Mesenchymal stem cell (in vitro differentiated cells and primary cell): ENCODE measurements at regions not wholly inside any gene's neighbourhood (a gene's known extent, or its start where the extent isn't known, plus 50 kb on each side); places are given as distances from the start of the nearest gene placed in this dataset.

Experiments
- DNase-seq: peaks from one replicate; pipeline ENCODE4 v3.0.0-alpha.2; 2013
- H2AFZ ChIP-seq: one replicate; pipeline ENCODE4 v1.6.1; 2013; ENCODE audit warnings: low read depth, mild to moderate bottlenecking, control low read depth, inconsistent platforms, low read length, moderate library complexity
- H2AK5ac ChIP-seq: 2 replicates; pipeline ENCODE4 v1.6.1; 2013; ENCODE audit warnings: low read length, moderate library complexity, mild to moderate bottlenecking, inconsistent platforms; ENCODE audit not compliant: severe bottlenecking
- H2BK120ac ChIP-seq: one replicate; pipeline ENCODE4 v1.6.1; 2013; ENCODE audit warnings: low read depth, mild to moderate bottlenecking, inconsistent platforms, low read length, moderate library complexity
- H2BK12ac ChIP-seq, 2 experiments: one replicate each; pipeline ENCODE4 v1.6.1; 2013; ENCODE audit warnings: inconsistent platforms in 2 of 2, low read length in 2 of 2, mild to moderate bottlenecking in 2 of 2, moderate library complexity in 2 of 2, control low read depth in 1 of 2
- H2BK15ac ChIP-seq: one replicate; pipeline ENCODE4 v1.6.1; 2013; ENCODE audit warnings: mild to moderate bottlenecking, low read depth, inconsistent platforms; ENCODE audit not compliant: poor library complexity, severe bottlenecking
- H2BK5ac ChIP-seq: 2 replicates; pipeline ENCODE4 v1.6.1; 2013; ENCODE audit warnings: low read depth, mild to moderate bottlenecking, low read length, control low read depth, inconsistent platforms; ENCODE audit not compliant: poor library complexity, severe bottlenecking
- H3K14ac ChIP-seq, 2 experiments: one replicate each; pipeline ENCODE4 v1.6.1; 2013; ENCODE audit warnings: inconsistent platforms in 2 of 2, low read length in 2 of 2, control low read depth in 1 of 2, mild to moderate bottlenecking in 1 of 2, moderate library complexity in 1 of 2
- H3K18ac ChIP-seq, 2 experiments: one replicate each; pipeline ENCODE4 v1.6.1; 2013; ENCODE audit warnings: inconsistent platforms in 2 of 2, low read length in 2 of 2, control low read depth in 1 of 2, low read depth in 1 of 2, mild to moderate bottlenecking in 1 of 2
- H3K23ac ChIP-seq, 2 experiments: one replicate each; pipeline ENCODE4 v1.6.1; 2013; ENCODE audit warnings: inconsistent platforms in 2 of 2, low read length in 2 of 2, mild to moderate bottlenecking in 2 of 2, moderate library complexity in 2 of 2, control low read depth in 1 of 2
- H3K27ac ChIP-seq: 2 replicates; pipeline ENCODE4 v1.5.1; 2013; ENCODE audit warnings: mild to moderate bottlenecking, moderate library complexity, low read length, control low read depth, inconsistent platforms; ENCODE audit not compliant: poor library complexity, severe bottlenecking
- H3K27me3 ChIP-seq, 2 experiments: 2 replicates each; pipeline versions ENCODE4 v1.6.1 to v1.7.0; 2013; ENCODE audit warnings: low read length in 2 of 2, mild to moderate bottlenecking in 2 of 2, moderate library complexity in 2 of 2, control low read depth in 1 of 2, inconsistent platforms in 1 of 2; ENCODE audit not compliant: control insufficient read depth in 1 of 2, insufficient read depth in 1 of 2
- H3K36me3 ChIP-seq, 2 experiments: 2 replicates each; pipeline versions ENCODE4 v1.6.1 to v1.7.0; 2013; ENCODE audit warnings: low read length in 2 of 2, control low read depth in 1 of 2, inconsistent platforms in 1 of 2, low read depth in 1 of 2, mild to moderate bottlenecking in 1 of 2; ENCODE audit not compliant: insufficient read depth in 2 of 2, control insufficient read depth in 1 of 2
- H3K4ac ChIP-seq, 2 experiments: one replicate each; pipeline ENCODE4 v1.6.1; 2013; ENCODE audit warnings: inconsistent platforms in 2 of 2, low read length in 2 of 2, mild to moderate bottlenecking in 2 of 2, moderate library complexity in 2 of 2, control low read depth in 1 of 2, low read depth in 1 of 2
- H3K4me1 ChIP-seq: 2 replicates; pipeline ENCODE4 v1.6.1; 2013; ENCODE audit warnings: low read depth, low read length, control low read depth; ENCODE audit not compliant: control insufficient read depth, insufficient read depth
- H3K4me2 ChIP-seq: 2 replicates; pipeline ENCODE4 v1.6.1; 2013; ENCODE audit warnings: low read length, mild to moderate bottlenecking, inconsistent platforms; ENCODE audit not compliant: poor library complexity, severe bottlenecking
- H3K4me3 ChIP-seq, 2 experiments: 2 replicates each; pipeline versions ENCODE4 v1.5.1 to v1.7.0; 2013; ENCODE audit warnings: low read length in 2 of 2, mild to moderate bottlenecking in 2 of 2, control low read depth in 1 of 2, low read depth in 1 of 2; ENCODE audit not compliant: insufficient read depth in 1 of 2
- H3K79me1 ChIP-seq: replicated peaks from 2 replicates; pipeline ENCODE4 v1.6.1; 2013; ENCODE audit warnings: mild to moderate bottlenecking, control low read depth, low read length, inconsistent platforms; ENCODE audit not compliant: poor library complexity, severe bottlenecking
- H3K9ac ChIP-seq: 2 replicates; pipeline ENCODE4 v1.7.0; 2013; ENCODE audit warnings: mild to moderate bottlenecking, low read length, moderate library complexity
- H3K9me3 ChIP-seq: 2 replicates; pipeline ENCODE4 v1.7.0; 2013; ENCODE audit warnings: mild to moderate bottlenecking, low read length; ENCODE audit not compliant: control insufficient read depth
- H4K8ac ChIP-seq: one replicate; pipeline ENCODE4 v1.6.1; 2013; ENCODE audit warnings: inconsistent platforms, mild to moderate bottlenecking, low read length, moderate library complexity
- H4K91ac ChIP-seq: one replicate; pipeline ENCODE4 v1.6.1; 2013; ENCODE audit warnings: mild to moderate bottlenecking, low read length, inconsistent platforms
- WGBS: methylation state at CpG from one replicate; pipeline ENCODE4 v1.1.7; 2013; ENCODE audit warnings: mixed read lengths; 5-methylcytosine and 5-hydroxymethylcytosine counted together

- no peaks in the 10 kb centered on the region for H3K79me1 ChIP-seq
- H3K4me2 ChIP-seq = no peak overlapping the region
- no peak overlapping the region for H4K91ac ChIP-seq
- H3K4ac ChIP-seq = no peak overlapping the region
- H2BK12ac ChIP-seq = no peak overlapping the region
- H3K9ac ChIP-seq = no peak overlapping the region
- DNase-seq = no peak
- peaks cover 0 to 19% of the 10 kb centered on the region in 2 experiments for H3K27me3 ChIP-seq
- H2BK5ac ChIP-seq = no peak overlapping the region
- H2BK15ac ChIP-seq = no peak overlapping the region
- H3K27ac ChIP-seq = no peak overlapping the region
- H3K18ac ChIP-seq = no peak overlapping the region
- H2BK120ac ChIP-seq = no peak overlapping the region
- no peak overlapping the region for H3K4me3 ChIP-seq
- no peak overlapping the region for H2AK5ac ChIP-seq
- H3K14ac ChIP-seq = no peak overlapping the region
- no peak overlapping the region for H3K23ac ChIP-seq
- H3K4me1 ChIP-seq = no peaks in the 10 kb centered on the region
- no peak overlapping the region for H2AFZ ChIP-seq
- no peak overlapping the region for H4K8ac ChIP-seq
- 73% methylated on average over 4 of the region's 5 CpGs for WGBS
- no peaks in the 10 kb centered on the region for H3K9me3 ChIP-seq
- H3K36me3 ChIP-seq = no peaks in the 10 kb centered on the region
These were observed 81.9 kb upstream of the PELI2 start for GRCh38 chr14:56036353-56036752.

- no peak overlapping the region for H3K4ac ChIP-seq
- no peak overlapping the region for H2AK5ac ChIP-seq
- H3K27ac ChIP-seq = no peak overlapping the region
- H3K23ac ChIP-seq = no peak overlapping the region
- no peaks in the 10 kb centered on the region for H3K9me3 ChIP-seq
- no peak overlapping the region for H4K91ac ChIP-seq
- no peak overlapping the region for H4K8ac ChIP-seq
- H2BK120ac ChIP-seq = no peak overlapping the region
- no peak for DNase-seq
- H3K27me3 ChIP-seq = peaks cover 0 to 19% of the 10 kb centered on the region in 2 experiments
- H3K9ac ChIP-seq = no peak overlapping the region
- no peaks in the 10 kb centered on the region for H3K79me1 ChIP-seq
- no peak overlapping the region for H2BK12ac ChIP-seq
- no peak overlapping the region for H3K14ac ChIP-seq
- WGBS = 83% methylated on average over 2 of the region's 2 CpGs
- no peaks in the 10 kb centered on the region for H3K36me3 ChIP-seq
- no peak overlapping the region for H3K18ac ChIP-seq
- no peak overlapping the region for H2BK5ac ChIP-seq
- H2AFZ ChIP-seq = no peak overlapping the region
- H2BK15ac ChIP-seq = no peak overlapping the region
- no peak overlapping the region for H3K4me3 ChIP-seq
- H3K4me2 ChIP-seq = no peak overlapping the region
- no peaks in the 10 kb centered on the region for H3K4me1 ChIP-seq
These were observed 78.1 kb upstream of the PELI2 start for GRCh38 chr14:56040121-56040520.

- Histone ChIP-seq H4K8ac (no peak overlapping the region), H3K27ac (no peak overlapping the region), H3K9ac (no peak overlapping the region), H3K79me1 (no peaks in the 10 kb centered on the region), H2BK12ac (no peak overlapping the region), H3K4me2 (no peak overlapping the region), H4K91ac (no peak overlapping the region), H2BK120ac (no peak overlapping the region), H3K27me3 (no peaks in the 10 kb centered on the region), H3K4me3 (no peak overlapping the region), H2BK5ac (no peak overlapping the region), H3K9me3 (no peaks in the 10 kb centered on the region), H3K14ac (no peak overlapping the region), H2BK15ac (no peak overlapping the region), H3K18ac (no peak overlapping the region), H3K23ac (no peak overlapping the region), H3K4ac (no peak overlapping the region), H2AFZ (no peak overlapping the region), H2AK5ac (no peak overlapping the region), H3K4me1 (no peaks in the 10 kb centered on the region), H3K36me3 (no peaks in the 10 kb centered on the region)
- WGBS = 86% methylated on average over 2 of the region's 2 CpGs
- no peak for DNase-seq
These were observed 74.0 kb upstream of the PELI2 start for GRCh38 chr14:56044196-56044595.

GRCh38 chr14:56046546-56046945, 71.7 kb upstream of the PELI2 start:
- no peaks in the 10 kb centered on the region for H3K4me1 ChIP-seq
- no peak overlapping the region for H3K4ac ChIP-seq
- no peak overlapping the region for H3K9ac ChIP-seq
- H3K9me3 ChIP-seq = no peaks in the 10 kb centered on the region
- H2BK120ac ChIP-seq = no peak overlapping the region
- no peaks in the 10 kb centered on the region for H3K36me3 ChIP-seq
- H3K4me2 ChIP-seq = no peak overlapping the region
- no peak for DNase-seq
- H3K14ac ChIP-seq = no peak overlapping the region
- H2AK5ac ChIP-seq = no peak overlapping the region
- H3K18ac ChIP-seq = no peak overlapping the region
- H3K27me3 ChIP-seq = no peaks in the 10 kb centered on the region
- no peak overlapping the region for H2BK5ac ChIP-seq
- no peak overlapping the region for H2BK12ac ChIP-seq
- no peak overlapping the region for H3K27ac ChIP-seq
- no peak overlapping the region for H4K91ac ChIP-seq
- no peak overlapping the region for H2AFZ ChIP-seq
- no peak overlapping the region for H4K8ac ChIP-seq
- H2BK15ac ChIP-seq = no peak overlapping the region
- H3K23ac ChIP-seq = no peak overlapping the region
- H3K4me3 ChIP-seq = no peak overlapping the region
- WGBS = 100% methylated on average over 1 of the region's 1 CpG
- no peaks in the 10 kb centered on the region for H3K79me1 ChIP-seq
